ENCODE measurements at regions not wholly inside any gene's neighbourhood (a gene's known extent, or its start where the extent isn't known, plus 50 kb on each side); places are given as distances from the start of the nearest gene placed in this dataset.

- no peak for TF ChIP-seq EZH2 (IDR thresholded peaks at IDR 0.05; ENCODE audit: borderline replicate concordance, low read length)
- no peak for TF ChIP-seq CTCF (conservative IDR thresholded peaks at IDR 0.05 in 1 of 2, IDR thresholded peaks at IDR 0.05 in 1 of 2; ENCODE audit: extremely low read depth in 1 of 2, insufficient read depth in 1 of 2, low read depth in 1 of 2, low read length in 2 of 2)
Measured at GRCh38 chr11:95296621-95297025, 65.6 kb upstream of the SESN3 start.

All from mammary epithelial cell (primary cell).